Suppressor macrophage treated with lipopolysaccharide for 1 hour (primary cell): ENCODE measurements at regions not wholly inside any gene's neighbourhood (a gene's known extent, or its start where the extent isn't known, plus 50 kb on each side); places are given as distances from the start of the nearest gene placed in this dataset.

Source experiments
- DNase-seq, 3 donors: peaks; one replicate each; pipeline ENCODE4 v3.0.0-alpha.2; 2020 to 2022

DNA sequence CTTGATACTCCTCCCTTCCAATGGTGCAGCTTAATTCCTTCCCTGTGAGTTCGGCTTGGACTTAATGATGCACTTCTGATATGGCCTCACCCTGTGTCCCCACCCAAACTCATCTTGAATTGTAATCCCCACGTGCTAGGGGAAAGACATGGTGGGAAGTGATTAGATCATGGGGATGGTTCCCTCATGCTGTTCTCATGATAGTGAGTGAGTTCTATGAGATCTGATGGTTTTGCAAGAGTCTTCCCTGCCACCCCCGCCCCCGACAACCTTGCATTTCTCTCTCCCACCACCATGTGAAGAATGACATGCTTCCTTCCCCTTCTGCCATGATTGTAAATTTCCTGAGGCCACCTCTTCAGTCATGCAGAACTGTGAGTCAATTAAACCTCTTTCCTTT is 50.3 kb upstream of the HLA-G start:
- peak; percentile 73 to 78 (median 78) for DNase-seq
